Central memory CD8-positive, alpha-beta T cell (primary cell): ENCODE measurements at regions not wholly inside any gene's neighbourhood (a gene's known extent, or its start where the extent isn't known, plus 50 kb on each side); places are given as distances from the start of the nearest gene placed in this dataset.
"Not testable (repeated sequence)": the region's sequence is repeated elsewhere in the genome, so short reads cannot be mapped to it uniquely, and the experiment has no call there.

ENCODE experiments used
- ATAC-seq: fragments of 150-1000 bp; cut with Tn5 transposase; replicated peaks from 2 replicates; pipeline ENCODE4 v1.10.0; 2022; ENCODE audit warnings: mild to moderate bottlenecking, moderate FRiP score, moderate number of reproducible peaks; ENCODE audit not compliant: poor library complexity, severe bottlenecking; ENCODE audit errors: extremely low read depth
- DNase-seq, 2 donors: peaks; one replicate each; pipeline ENCODE4 v3.0.0; 2021; ENCODE audit warnings: low spot score in 2 of 2
- H3K27ac Mint-ChIP-seq: one replicate; pipeline ENCODE4 v1.8.0; 2022; ENCODE audit warnings: low read depth, mild to moderate bottlenecking, moderate library complexity, mixed read lengths
- H3K27me3 Mint-ChIP-seq: one replicate; pipeline ENCODE4 v1.8.0; 2022; ENCODE audit warnings: mixed read lengths
- H3K36me3 Mint-ChIP-seq: one replicate; pipeline ENCODE4 v1.8.0; 2022; ENCODE audit warnings: mild to moderate bottlenecking, moderate library complexity, mixed read lengths; ENCODE audit not compliant: insufficient read depth
- H3K4me1 Mint-ChIP-seq: one replicate; pipeline ENCODE4 v1.8.0; 2022; ENCODE audit warnings: mixed read lengths
- H3K4me3 Mint-ChIP-seq: one replicate; pipeline ENCODE4 v1.8.0; 2022; ENCODE audit warnings: mild to moderate bottlenecking, moderate library complexity, mixed read lengths
- H3K9me3 Mint-ChIP-seq: one replicate; pipeline ENCODE4 v1.8.0; 2022; ENCODE audit warnings: mixed read lengths

GRCh38 chr10:123331438-123331837, 177.2 kb downstream of the BUB3 start:
- H3K27ac Mint-ChIP-seq = no peak overlapping the region
- no peaks in the 10 kb centered on the region for H3K4me1 Mint-ChIP-seq
- H3K36me3 Mint-ChIP-seq = no peaks in the 10 kb centered on the region
- H3K9me3 Mint-ChIP-seq = no peaks in the 10 kb centered on the region
- H3K4me3 Mint-ChIP-seq = no peak overlapping the region
- DNase-seq (no peak), ATAC-seq (no peak)
- peaks cover 17% of the 10 kb centered on the region for H3K27me3 Mint-ChIP-seq

GRCh38 chr10:123346581-123346980, 192.4 kb downstream of the BUB3 start:
- Mint-ChIP-seq H3K9me3 (no peaks in the 10 kb centered on the region), H3K27ac (no peak overlapping the region), H3K4me1 (no peaks in the 10 kb centered on the region), H3K36me3 (no peaks in the 10 kb centered on the region), H3K27me3 (peaks cover 13% of the 10 kb centered on the region), H3K4me3 (no peak overlapping the region)
- ATAC-seq = no peak
- no peak for DNase-seq

GRCh38 chr10:123348691-123349572, 194.7 kb downstream of the BUB3 start:
- ATAC-seq (no peak), DNase-seq (no peak)
- no peaks in the 10 kb centered on the region for H3K36me3 Mint-ChIP-seq
- peaks cover 5% of the 10 kb centered on the region for H3K27me3 Mint-ChIP-seq
- H3K27ac Mint-ChIP-seq = no peak overlapping the region
- no peaks in the 10 kb centered on the region for H3K9me3 Mint-ChIP-seq
- H3K4me3 Mint-ChIP-seq = no peak overlapping the region
- no peaks in the 10 kb centered on the region for H3K4me1 Mint-ChIP-seq

GRCh38 chr10:123351715-123352114, 197.5 kb downstream of the BUB3 start:
- DNase-seq (no peak), ATAC-seq (no peak)
- H3K4me1 Mint-ChIP-seq = no peaks in the 10 kb centered on the region
- H3K27ac Mint-ChIP-seq = no peak overlapping the region
- H3K36me3 Mint-ChIP-seq = no peaks in the 10 kb centered on the region
- H3K27me3 Mint-ChIP-seq = peaks cover 32% of the 10 kb centered on the region
- H3K4me3 Mint-ChIP-seq = no peak overlapping the region
- no peaks in the 10 kb centered on the region for H3K9me3 Mint-ChIP-seq

- no peak overlapping the region for H3K4me3 Mint-ChIP-seq
- H3K27me3 Mint-ChIP-seq = peaks cover 43% of the 10 kb centered on the region
- no peaks in the 10 kb centered on the region for H3K36me3 Mint-ChIP-seq
- no peaks in the 10 kb centered on the region for H3K4me1 Mint-ChIP-seq
- no peak for ATAC-seq
- no peaks in the 10 kb centered on the region for H3K9me3 Mint-ChIP-seq
- no peak for DNase-seq
- no peak overlapping the region for H3K27ac Mint-ChIP-seq
These were observed 200.3 kb downstream of the BUB3 start for GRCh38 chr10:123354521-123354920.

- Mint-ChIP-seq H3K4me1 (no peaks in the 10 kb centered on the region), H3K36me3 (peaks cover 1% of the 10 kb centered on the region), H3K27me3 (peaks cover 43% of the 10 kb centered on the region), H3K27ac (no peak overlapping the region), H3K4me3 (no peak overlapping the region), H3K9me3 (no peaks in the 10 kb centered on the region)
- no peak for DNase-seq
- no peak for ATAC-seq
These were observed 201.7 kb downstream of the BUB3 start for GRCh38 chr10:123355748-123356481.

GRCh38 chr10:123356799-123357198, 202.6 kb downstream of the BUB3 start:
- Mint-ChIP-seq H3K4me3 (no peak overlapping the region), H3K4me1 (no peaks in the 10 kb centered on the region), H3K27me3 (peaks cover 43% of the 10 kb centered on the region), H3K36me3 (peaks cover 2% of the 10 kb centered on the region), H3K9me3 (no peaks in the 10 kb centered on the region), H3K27ac (no peak overlapping the region)
- no peak for DNase-seq
- ATAC-seq = no peak

- Mint-ChIP-seq H3K27me3 (peaks cover 43% of the 10 kb centered on the region), H3K4me1 (no peaks in the 10 kb centered on the region), H3K27ac (no peak overlapping the region), H3K4me3 (no peak overlapping the region), H3K36me3 (peaks cover 2% of the 10 kb centered on the region), H3K9me3 (no peaks in the 10 kb centered on the region)
- ATAC-seq = no peak
- no peak for DNase-seq
These were observed 203.3 kb downstream of the BUB3 start for GRCh38 chr10:123357421-123357930.

GRCh38 chr10:123359539-123359938, 205.3 kb downstream of the BUB3 start:
- H3K36me3 Mint-ChIP-seq = peaks cover 2% of the 10 kb centered on the region
- no peak overlapping the region for H3K4me3 Mint-ChIP-seq
- DNase-seq (no peak), ATAC-seq (no peak)
- peaks cover 32% of the 10 kb centered on the region for H3K27me3 Mint-ChIP-seq
- H3K4me1 Mint-ChIP-seq = no peaks in the 10 kb centered on the region
- H3K9me3 Mint-ChIP-seq = no peaks in the 10 kb centered on the region
- H3K27ac Mint-ChIP-seq = no peak overlapping the region

GRCh38 chr10:123361832-123362231, 207.6 kb downstream of the BUB3 start:
- peaks cover 2% of the 10 kb centered on the region for H3K36me3 Mint-ChIP-seq
- no peak overlapping the region for H3K4me3 Mint-ChIP-seq
- no peak for ATAC-seq
- DNase-seq = no peak
- H3K4me1 Mint-ChIP-seq = no peaks in the 10 kb centered on the region
- H3K9me3 Mint-ChIP-seq = no peaks in the 10 kb centered on the region
- peaks cover 11% of the 10 kb centered on the region for H3K27me3 Mint-ChIP-seq
- H3K27ac Mint-ChIP-seq = no peak overlapping the region

- no peaks in the 10 kb centered on the region for H3K27me3 Mint-ChIP-seq
- H3K4me1 Mint-ChIP-seq = no peaks in the 10 kb centered on the region
- H3K9me3 Mint-ChIP-seq = peaks cover 7% of the 10 kb centered on the region
- no peak overlapping the region for H3K27ac Mint-ChIP-seq
- no peak for ATAC-seq
- H3K4me3 Mint-ChIP-seq = no peak overlapping the region
- DNase-seq = no peak
- no peaks in the 10 kb centered on the region for H3K36me3 Mint-ChIP-seq
These were observed 213.0 kb downstream of the BUB3 start for GRCh38 chr10:123367195-123367594.

- H3K27ac Mint-ChIP-seq, H3K9me3 Mint-ChIP-seq, H3K4me3 Mint-ChIP-seq, DNase-seq, H3K27me3 Mint-ChIP-seq, ATAC-seq, H3K36me3 Mint-ChIP-seq, H3K4me1 Mint-ChIP-seq: not testable (repeated sequence)
These were observed 217.4 kb downstream of the BUB3 start for GRCh38 chr10:123371626-123372025.

- no peak overlapping the region for H3K4me3 Mint-ChIP-seq
- no peaks in the 10 kb centered on the region for H3K4me1 Mint-ChIP-seq
- H3K36me3 Mint-ChIP-seq = no peaks in the 10 kb centered on the region
- peaks cover 7% of the 10 kb centered on the region for H3K9me3 Mint-ChIP-seq
- no peak for DNase-seq
- H3K27ac Mint-ChIP-seq = no peak overlapping the region
- ATAC-seq = no peak
- no peaks in the 10 kb centered on the region for H3K27me3 Mint-ChIP-seq
These were observed 219.4 kb downstream of the BUB3 start for GRCh38 chr10:123373591-123373990.
